Pancreas (tissue), 10 donors: ENCODE measurements at regions not wholly inside any gene's neighbourhood (a gene's known extent, or its start where the extent isn't known, plus 50 kb on each side); places are given as distances from the start of the nearest gene placed in this dataset.

Experiments
- ATAC-seq, 4 donors: fragments of 200-7000 bp; cut with Tn5 transposase; one replicate each; pipeline versions ENCODE4 v1.8.0 to v1.9.1; 2020; ENCODE audit warnings: mild to moderate bottlenecking in 4 of 4, moderate library complexity in 4 of 4
- DNase-seq, 6 donors: peaks; one replicate each; pipeline ENCODE4 v3.0.0-alpha.2; 2020
- FAIRE-seq: peaks from 2 replicates; lab custom pipeline; 2012; peaks lifted over from hg19 to GRCh38; lab: Jason Lieb, UNC
- H3K27ac ChIP-seq, 4 donors: fragments of 200-600 bp; sonication (generic); 1 replicate in 3 of 4; 2 replicates in 1 of 4; pipeline versions ENCODE4 v1.5.0 to v1.8.0; 2020
- H3K27me3 ChIP-seq, 4 donors: fragments of 200-600 bp; one replicate each; pipeline ENCODE4 v1.8.0; 2021
- H3K36me3 ChIP-seq, 3 donors: fragments of 200-600 bp; sonication (generic) in 1 of 3; one replicate each; pipeline versions ENCODE4 v1.5.0 to v1.8.0; 2020 to 2021
- H3K4me1 ChIP-seq, 3 donors: fragments of 200-600 bp; one replicate each; pipeline ENCODE4 v1.8.0; 2021
- H3K4me3 ChIP-seq, 4 donors: fragments of 200-600 bp; sonication (generic) in 2 of 4; one replicate each; pipeline versions ENCODE4 v1.5.0 to v1.8.0; 2020 to 2021
- H3K9me3 ChIP-seq, 4 donors: fragments of 200-600 bp; one replicate each; pipeline ENCODE4 v1.8.0; 2021
- CTCF ChIP-seq, 4 donors: fragments of 200-600 bp; sonication (generic) in 3 of 4; IDR thresholded peaks; one replicate each; pipeline versions ENCODE4 v1.5.0 to v1.8.0; 2021; ENCODE audit warnings: antibody characterized with exemption in 4 of 4
- WGBS, 2 donors: extraction: QIAGEN DNeasy Blood & Tissue Kit; methylation state at CpG; one replicate each; pipeline ENCODE4 v1.1.7; 2013; 5-methylcytosine and 5-hydroxymethylcytosine counted together
- intact Hi-C, 3 donors: fragments of 100-400 bp; cut with DNase I; formaldehyde crosslinking; loops; one replicate each; pipeline versions ENCODE4 v1.11.1 to v1.14.2; 2022
- donor health status: healthy with polysubstance abuse.
- donor health status: DM: no; HTN: no; CAD: no; lungs with moderate emphysema.
- donor health status: DM: no; HTN: no; CAD: no.
- donor health status: control.
- donor health status: control.
- donor health status: Bipolar disorder and iron deficiency.
- donor health status: DM: yes; HTN: yes; CAD: no.
- donor health status: DM: no; HTN: no; CAD: no.
- donor health status: DM: no; HTN: no; CAD: no.
- donor health status: DM: yes; HTN: yes; CAD: no.

GRCh38 chr10:57218382-57218781 is 857.3 kb upstream of the ZWINT start:
- H3K27ac ChIP-seq: no peak overlapping the region
- FAIRE-seq: no peak

GRCh38 chr10:57202356-57202755 is 841.3 kb upstream of the ZWINT start:
- FAIRE-seq: no peak
- no peaks in the 10 kb centered on the region for H3K4me1 ChIP-seq
- WGBS, 2 donors: 54 to 62% methylated on average over 1 of the region's 1 CpG
- no peaks in the 10 kb centered on the region for H3K36me3 ChIP-seq
- intact Hi-C loops: no loop called here
- H3K9me3 ChIP-seq: no peaks in the 10 kb centered on the region
- H3K27me3 ChIP-seq: no peaks in the 10 kb centered on the region
- TF ChIP-seq CTCF (IDR thresholded peaks at IDR 0.05): no peak
- H3K27ac ChIP-seq: no peak overlapping the region
- no peak for DNase-seq
- no peak for ATAC-seq
- H3K4me3 ChIP-seq: no peak overlapping the region

More at GRCh38 chr10:57218382-57218781, 857.3 kb upstream of the ZWINT start:
- H3K4me3 ChIP-seq: no peak overlapping the region
- H3K36me3 ChIP-seq: no peaks in the 10 kb centered on the region
- intact Hi-C loops: no loop called here
- no peak for DNase-seq
- no peaks in the 10 kb centered on the region for H3K9me3 ChIP-seq
- H3K4me1 ChIP-seq: no peaks in the 10 kb centered on the region
- ATAC-seq: no peak
- TF ChIP-seq CTCF (IDR thresholded peaks at IDR 0.05): no peak
- H3K27me3 ChIP-seq: no peaks in the 10 kb centered on the region

GRCh38 chr10:57188846-57189245 is 827.8 kb upstream of the ZWINT start:
- Histone ChIP-seq H3K27ac (no peak overlapping the region), H3K4me1 (no peaks in the 10 kb centered on the region), H3K9me3 (no peaks in the 10 kb centered on the region), H3K36me3 (no peaks in the 10 kb centered on the region), H3K27me3 (no peaks in the 10 kb centered on the region), H3K4me3 (no peak overlapping the region)
- no peak for TF ChIP-seq CTCF (IDR thresholded peaks at IDR 0.05)
- FAIRE-seq (no peak), ATAC-seq (no peak), DNase-seq (no peak)
- WGBS, 2 donors: 77 to 93% methylated on average over 1 of the region's 1 CpG
- intact Hi-C loops: no loop called here

GRCh38 chr10:57186201-57186600 is 825.1 kb upstream of the ZWINT start:
- DNase-seq: no peak
- no peak for FAIRE-seq
- H3K27me3 ChIP-seq: no peaks in the 10 kb centered on the region
- 53 to 71% methylated on average over 1 of the region's 1 CpG for WGBS, 2 donors
- no peak for TF ChIP-seq CTCF (IDR thresholded peaks at IDR 0.05)
- H3K9me3 ChIP-seq: no peaks in the 10 kb centered on the region
- no peak overlapping the region for H3K27ac ChIP-seq
- no peaks in the 10 kb centered on the region for H3K4me1 ChIP-seq
- intact Hi-C loops: no loop called here
- no peaks in the 10 kb centered on the region for H3K36me3 ChIP-seq
- no peak overlapping the region for H3K4me3 ChIP-seq
- ATAC-seq: no peak

GRCh38 chr10:57169597-57169996 is 808.5 kb upstream of the ZWINT start:
- FAIRE-seq (no peak), ATAC-seq (no peak), DNase-seq (no peak)
- no peaks in the 10 kb centered on the region for H3K27me3 ChIP-seq
- TF ChIP-seq CTCF (IDR thresholded peaks at IDR 0.05): no peak
- no peaks in the 10 kb centered on the region for H3K36me3 ChIP-seq
- H3K4me3 ChIP-seq: no peak overlapping the region
- WGBS, 2 donors: 0% methylated on average over 1 of the region's 1 CpG
- intact Hi-C loops: no loop called here
- peaks cover 0 to 5% (median 0%) of the 10 kb centered on the region in 4 donors for H3K9me3 ChIP-seq
- no peak overlapping the region for H3K27ac ChIP-seq
- no peaks in the 10 kb centered on the region for H3K4me1 ChIP-seq
